Natural killer cell (primary cell): ENCODE measurements at regions not wholly inside any gene's neighbourhood (a gene's known extent, or its start where the extent isn't known, plus 50 kb on each side); places are given as distances from the start of the nearest gene placed in this dataset.

Experiments
- ATAC-seq, 3 donors: fragments of 150-1000 bp in 2 of 3; fragments of 200-7000 bp in 1 of 3; cut with Tn5 transposase; 1 replicate in 1 of 3; 2 replicates in 2 of 3; pipeline ENCODE4 v1.10.0; 2021; ENCODE audit warnings: mild to moderate bottlenecking in 2 of 3, moderate library complexity in 2 of 3
- DNase-seq, 2 donors: peaks; one replicate each; pipeline versions ENCODE4 v3.0.0 to v3.0.0-alpha.2; 2013 to 2021; ENCODE audit warnings: mixed read lengths in 1 of 2
- H3K27ac ChIP-seq: one replicate; pipeline ENCODE4 v1.5.1; 2013; ENCODE audit warnings: mild to moderate bottlenecking, low read length
- H3K27me3 ChIP-seq: one replicate; pipeline ENCODE4 v1.6.1; 2013; ENCODE audit warnings: low read length; ENCODE audit not compliant: control insufficient read depth, insufficient read depth
- H3K36me3 ChIP-seq: one replicate; pipeline ENCODE4 v1.6.1; 2013; ENCODE audit warnings: low read length; ENCODE audit not compliant: control insufficient read depth, insufficient read depth
- H3K4me1 ChIP-seq: one replicate; pipeline ENCODE4 v1.6.1; 2013; ENCODE audit warnings: low read length; ENCODE audit not compliant: control insufficient read depth, insufficient read depth
- H3K4me3 ChIP-seq: one replicate; pipeline ENCODE4 v1.5.1; 2013; ENCODE audit warnings: low read length
- H3K9me3 ChIP-seq: one replicate; pipeline ENCODE4 v1.6.1; 2013; ENCODE audit warnings: low read length; ENCODE audit not compliant: control insufficient read depth, insufficient read depth
- H3K27ac Mint-ChIP-seq, 2 donors: one replicate each; pipeline ENCODE4 v1.8.0; 2022; ENCODE audit warnings: mild to moderate bottlenecking in 2 of 2, mixed read lengths in 2 of 2, moderate library complexity in 1 of 2
- H3K27me3 Mint-ChIP-seq, 2 donors: one replicate each; pipeline ENCODE4 v1.8.0; 2022; ENCODE audit warnings: low read depth in 2 of 2, mixed read lengths in 2 of 2
- H3K36me3 Mint-ChIP-seq: one replicate; pipeline ENCODE4 v1.8.0; 2022; ENCODE audit warnings: mixed read lengths
- H3K4me1 Mint-ChIP-seq, 2 donors: one replicate each; pipeline ENCODE4 v1.8.0; 2022; ENCODE audit warnings: mixed read lengths in 2 of 2
- H3K4me3 Mint-ChIP-seq: one replicate; pipeline ENCODE4 v1.8.0; 2022; ENCODE audit warnings: mild to moderate bottlenecking, moderate library complexity, mixed read lengths
- H3K9me3 Mint-ChIP-seq, 2 donors: one replicate each; pipeline ENCODE4 v1.8.0; 2022; ENCODE audit warnings: mixed read lengths in 2 of 2
- WGBS: methylation state at CpG from one replicate; pipeline ENCODE4 v1.1.7; 2013; ENCODE audit warnings: missing lambda C conversion rate; ENCODE audit not compliant: insufficient coverage; 5-methylcytosine and 5-hydroxymethylcytosine counted together
- intact Hi-C: fragments of 100-400 bp; cut with micrococcal nuclease; formaldehyde crosslinking; loops from one replicate; pipeline ENCODE4 v1.14.2; 2022
- TF ChIP-seq, protein P1 (sequence below): fragments of 200-600 bp; IDR thresholded peaks from one replicate; pipeline ENCODE4 v1.8.0; 2022; ENCODE audit warnings: antibody characterized with exemption

DNA sequence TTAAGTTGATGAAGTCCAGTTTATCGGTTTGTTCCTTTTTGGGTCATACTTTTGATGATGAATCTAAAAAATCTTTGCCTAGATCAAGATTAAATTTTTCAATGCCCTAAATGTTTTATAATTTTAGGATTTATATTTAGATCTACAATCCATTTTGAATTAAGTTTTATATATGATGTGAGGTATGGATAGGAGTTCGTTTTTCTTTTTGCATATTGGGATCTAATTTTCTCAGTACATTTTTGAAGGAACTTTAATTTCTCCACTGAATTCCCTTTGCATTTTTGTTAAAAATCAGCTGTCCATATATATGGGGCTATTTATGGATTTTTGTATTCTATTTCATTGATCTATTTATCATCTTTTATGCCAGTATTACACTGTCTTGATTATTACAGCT is 125.5 kb upstream of the HS3ST2 start:
- whole genome bisulfite sequencing = 100% methylated on average over 1 of the region's 2 CpGs
- no peak overlapping the region for H3K4me3 Mint-ChIP-seq
- no peaks in the 10 kb centered on the region for H3K27me3 ChIP-seq

DNA sequence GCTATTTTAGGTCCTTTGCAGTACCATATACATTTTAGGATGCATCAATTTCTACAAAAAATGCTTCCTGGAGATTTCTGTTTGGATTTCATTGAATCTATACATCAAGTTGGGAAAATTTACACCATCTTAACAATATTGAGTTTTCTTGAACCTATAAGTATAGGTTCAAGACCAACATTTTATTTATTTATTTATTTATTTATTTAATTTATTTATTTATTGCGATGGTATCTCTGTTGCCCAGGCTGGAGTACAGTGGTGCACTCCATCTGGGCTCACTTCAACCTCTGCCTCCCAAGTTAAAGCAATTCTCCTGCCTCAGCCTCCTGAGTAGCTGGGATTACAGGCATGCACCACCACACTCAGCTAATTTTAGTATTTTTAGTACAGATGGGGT is 125.0 kb upstream of the HS3ST2 start:
- Mint-ChIP-seq H3K36me3 (no peaks in the 10 kb centered on the region), H3K9me3 (peaks cover 0 to 3% of the 10 kb centered on the region in 2 donors), H3K4me3 (no peak overlapping the region), H3K4me1 (peaks cover 5 to 6% of the 10 kb centered on the region in 2 donors), H3K27me3 (peaks cover 2 to 11% of the 10 kb centered on the region in 2 donors), H3K27ac (no peak overlapping the region)
- WGBS = 91% methylated on average over 1 of the region's 1 CpG
- DNase-seq (no peak), ATAC-seq (no peak)
- H3K9me3 ChIP-seq = no peaks in the 10 kb centered on the region
- peaks cover 3% of the 10 kb centered on the region for H3K27me3 ChIP-seq
- intact Hi-C loops = no loop called here
- H3K36me3 ChIP-seq = no peaks in the 10 kb centered on the region
- no peaks in the 10 kb centered on the region for H3K4me1 ChIP-seq
- H3K27ac ChIP-seq = no peak overlapping the region
- TF ChIP-seq, protein P1, sequence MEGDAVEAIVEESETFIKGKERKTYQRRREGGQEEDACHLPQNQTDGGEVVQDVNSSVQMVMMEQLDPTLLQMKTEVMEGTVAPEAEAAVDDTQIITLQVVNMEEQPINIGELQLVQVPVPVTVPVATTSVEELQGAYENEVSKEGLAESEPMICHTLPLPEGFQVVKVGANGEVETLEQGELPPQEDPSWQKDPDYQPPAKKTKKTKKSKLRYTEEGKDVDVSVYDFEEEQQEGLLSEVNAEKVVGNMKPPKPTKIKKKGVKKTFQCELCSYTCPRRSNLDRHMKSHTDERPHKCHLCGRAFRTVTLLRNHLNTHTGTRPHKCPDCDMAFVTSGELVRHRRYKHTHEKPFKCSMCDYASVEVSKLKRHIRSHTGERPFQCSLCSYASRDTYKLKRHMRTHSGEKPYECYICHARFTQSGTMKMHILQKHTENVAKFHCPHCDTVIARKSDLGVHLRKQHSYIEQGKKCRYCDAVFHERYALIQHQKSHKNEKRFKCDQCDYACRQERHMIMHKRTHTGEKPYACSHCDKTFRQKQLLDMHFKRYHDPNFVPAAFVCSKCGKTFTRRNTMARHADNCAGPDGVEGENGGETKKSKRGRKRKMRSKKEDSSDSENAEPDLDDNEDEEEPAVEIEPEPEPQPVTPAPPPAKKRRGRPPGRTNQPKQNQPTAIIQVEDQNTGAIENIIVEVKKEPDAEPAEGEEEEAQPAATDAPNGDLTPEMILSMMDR = no peak
- no peak overlapping the region for H3K4me3 ChIP-seq

More for the DNA sequence above, 125.5 kb upstream of the HS3ST2 start:
- Mint-ChIP-seq H3K4me1 (peaks cover 5 to 6% of the 10 kb centered on the region in 2 donors), H3K27me3 (peaks cover 2 to 16% of the 10 kb centered on the region in 2 donors), H3K27ac (no peak overlapping the region), H3K9me3 (peaks cover 0 to 3% of the 10 kb centered on the region in 2 donors), H3K36me3 (no peaks in the 10 kb centered on the region)
- no peak overlapping the region for H3K27ac ChIP-seq
- TF ChIP-seq, protein P1 = no peak
- intact Hi-C loops = no loop called here
- H3K4me1 ChIP-seq = no peaks in the 10 kb centered on the region
- no peak for ATAC-seq
- no peaks in the 10 kb centered on the region for H3K36me3 ChIP-seq
- no peaks in the 10 kb centered on the region for H3K9me3 ChIP-seq
- DNase-seq = no peak
- H3K4me3 ChIP-seq = no peak overlapping the region

DNA sequence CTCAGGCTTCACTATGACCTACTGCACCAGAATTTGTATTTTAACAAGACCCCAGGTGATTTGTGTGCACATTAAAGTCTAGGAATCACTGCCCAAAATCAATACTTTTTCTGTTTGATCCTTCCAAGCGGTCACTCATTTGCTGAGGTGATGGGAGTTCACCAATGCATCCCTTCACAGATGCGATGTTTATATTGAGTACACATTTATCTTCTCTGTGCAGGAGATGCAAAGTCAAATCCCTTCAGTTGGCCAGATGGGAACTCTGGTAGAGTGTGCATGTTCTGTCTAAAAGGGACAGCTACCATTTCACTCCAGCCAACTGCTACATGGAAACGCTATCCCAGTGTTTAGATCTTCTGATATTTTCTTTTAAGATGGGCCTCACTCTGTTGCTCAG is 122.6 kb upstream of the HS3ST2 start:
- Histone ChIP-seq H3K4me3 (no peak overlapping the region), H3K4me1 (no peaks in the 10 kb centered on the region), H3K27me3 (peaks cover 4% of the 10 kb centered on the region), H3K27ac (no peak overlapping the region), H3K9me3 (no peaks in the 10 kb centered on the region), H3K36me3 (no peaks in the 10 kb centered on the region)
- Mint-ChIP-seq H3K36me3 (no peaks in the 10 kb centered on the region), H3K4me3 (no peak overlapping the region), H3K27ac (no peak overlapping the region), H3K27me3 (peaks cover 0 to 7% of the 10 kb centered on the region in 2 donors), H3K9me3 (peaks cover 0 to 3% of the 10 kb centered on the region in 2 donors), H3K4me1 (no peaks in the 10 kb centered on the region)
- DNase-seq (no peak), ATAC-seq (no peak)
- intact Hi-C loops = no loop called here
- WGBS = 93% methylated on average over 3 of the region's 3 CpGs
- TF ChIP-seq, protein P1 = no peak

DNA sequence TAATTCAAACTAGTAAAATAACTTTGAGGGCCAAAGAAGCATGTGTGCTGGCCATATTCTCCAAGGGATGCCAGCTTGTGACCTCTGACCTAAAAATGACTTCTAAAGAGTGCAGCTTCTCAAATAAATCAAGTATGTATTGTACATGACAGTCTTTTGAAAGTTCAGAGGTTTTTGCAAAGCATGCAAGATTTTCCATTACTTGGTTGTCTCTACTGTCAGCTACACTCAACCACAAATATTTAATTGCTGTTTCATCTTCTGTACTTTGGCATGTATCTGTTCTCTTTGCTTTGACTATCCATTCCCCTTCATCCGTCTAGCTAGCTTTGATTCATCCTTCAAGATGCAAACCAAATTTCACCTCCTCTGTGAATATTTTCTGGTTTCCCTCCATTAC is 121.9 kb upstream of the HS3ST2 start:
- no peaks in the 10 kb centered on the region for H3K4me1 Mint-ChIP-seq
- H3K27me3 Mint-ChIP-seq = peaks cover 0 to 3% of the 10 kb centered on the region in 2 donors
- TF ChIP-seq, protein P1 = no peak
- ATAC-seq = no peak
- no peak for DNase-seq
- peaks cover 4% of the 10 kb centered on the region for H3K27me3 ChIP-seq
- no peak overlapping the region for H3K4me3 ChIP-seq
- H3K9me3 ChIP-seq = no peaks in the 10 kb centered on the region
- H3K4me1 ChIP-seq = no peaks in the 10 kb centered on the region
- no peak overlapping the region for H3K27ac Mint-ChIP-seq
- intact Hi-C loops = no loop called here
- H3K9me3 Mint-ChIP-seq = peaks cover 0 to under 1% of the 10 kb centered on the region in 2 donors
- no peak overlapping the region for H3K27ac ChIP-seq
- H3K4me3 Mint-ChIP-seq = no peak overlapping the region
- no peaks in the 10 kb centered on the region for H3K36me3 Mint-ChIP-seq
- no peaks in the 10 kb centered on the region for H3K36me3 ChIP-seq
- 84% methylated on average over 1 of the region's 1 CpG for whole genome bisulfite sequencing
